ENCODE measurements at regions not wholly inside any gene's neighbourhood (a gene's known extent, or its start where the extent isn't known, plus 50 kb on each side); places are given as distances from the start of the nearest gene placed in this dataset.

GRCh38 chr12:28766398-28766797, 382.7 kb upstream of the FAR2 start (continued):
- no peak for TF ChIP-seq EZH2 (IDR thresholded peaks at IDR 0.05; ENCODE audit: borderline replicate concordance, insufficient read depth, low read length, poor library complexity, severe bottlenecking)
- no peak for TF ChIP-seq SMC3 (conservative IDR thresholded peaks at IDR 0.05; ENCODE audit: poor library complexity)

GRCh38 chr12:28767836-28768348, 381.2 kb upstream of the FAR2 start:
- Histone ChIP-seq H3K27me3 (ENCODE audit: insufficient read depth, low read depth, low read length) (no peaks in the 10 kb centered on the region), H3K4me2 (ENCODE audit: low read length) (no peak overlapping the region), H3K4me3 (ENCODE audit: low read length) (no peak overlapping the region), H3K9me3 (ENCODE audit: low read length) (no peaks in the 10 kb centered on the region), H4K20me1 (ENCODE audit: insufficient read depth) (no peaks in the 10 kb centered on the region), H3K27ac (ENCODE audit: low read length) (no peak overlapping the region), H3K9me2 (ENCODE audit: insufficient read depth, low read length) (no peaks in the 10 kb centered on the region), H3K9ac (ENCODE audit: low read length) (no peak overlapping the region), H3K79me2 (replicated peaks; ENCODE audit: insufficient read depth, low read length) (no peaks in the 10 kb centered on the region), H3K36me3 (ENCODE audit: insufficient read depth, low read length) (no peaks in the 10 kb centered on the region), H3F3A (ENCODE audit: insufficient read depth, low read length, poor library complexity, severe bottlenecking) (no peaks in the 10 kb centered on the region), H2AFZ (ENCODE audit: low read depth, low read length) (no peak overlapping the region)
- TF ChIP-seq REST (IDR thresholded peaks at IDR 0.05; ENCODE audit: borderline replicate concordance) (no peak), RAD21 (conservative IDR thresholded peaks at IDR 0.05) (no peak), TAF1 (IDR thresholded peaks at IDR 0.05; ENCODE audit: low read depth) (no peak), SMC3 (conservative IDR thresholded peaks at IDR 0.05; ENCODE audit: poor library complexity) (no peak), EZH2 (IDR thresholded peaks at IDR 0.05; ENCODE audit: borderline replicate concordance, insufficient read depth, low read length, poor library complexity, severe bottlenecking) (no peak), EP300 (conservative IDR thresholded peaks at IDR 0.05; ENCODE audit: poor library complexity, severe bottlenecking) (no peak), CTCF (IDR thresholded peaks at IDR 0.05; ENCODE audit: poor library complexity, severe bottlenecking) (no peak), POLR2AphosphoS5 (IDR thresholded peaks at IDR 0.05) (no peak)

- Histone ChIP-seq H3K4me3 (ENCODE audit: low read length) (no peak overlapping the region), H3K27me3 (ENCODE audit: insufficient read depth, low read depth, low read length) (no peaks in the 10 kb centered on the region), H3K36me3 (ENCODE audit: insufficient read depth, low read length) (no peaks in the 10 kb centered on the region), H3K4me2 (ENCODE audit: low read length) (no peak overlapping the region), H3K79me2 (replicated peaks; ENCODE audit: insufficient read depth, low read length) (no peaks in the 10 kb centered on the region), H3K27ac (ENCODE audit: low read length) (no peak overlapping the region), H3K9me3 (ENCODE audit: low read length) (no peaks in the 10 kb centered on the region), H3K9ac (ENCODE audit: low read length) (no peak overlapping the region), H3K9me2 (ENCODE audit: insufficient read depth, low read length) (no peaks in the 10 kb centered on the region), H3F3A (ENCODE audit: insufficient read depth, low read length, poor library complexity, severe bottlenecking) (no peaks in the 10 kb centered on the region), H2AFZ (ENCODE audit: low read depth, low read length) (no peak overlapping the region), H4K20me1 (ENCODE audit: insufficient read depth) (no peaks in the 10 kb centered on the region)
- TF ChIP-seq EP300 (conservative IDR thresholded peaks at IDR 0.05; ENCODE audit: poor library complexity, severe bottlenecking): no peak
- no peak for TF ChIP-seq CTCF (IDR thresholded peaks at IDR 0.05; ENCODE audit: poor library complexity, severe bottlenecking)
- no peak for TF ChIP-seq RAD21 (conservative IDR thresholded peaks at IDR 0.05)
- no peak for TF ChIP-seq SMC3 (conservative IDR thresholded peaks at IDR 0.05; ENCODE audit: poor library complexity)
- TF ChIP-seq REST (IDR thresholded peaks at IDR 0.05; ENCODE audit: borderline replicate concordance): no peak
- TF ChIP-seq EZH2 (IDR thresholded peaks at IDR 0.05; ENCODE audit: borderline replicate concordance, insufficient read depth, low read length, poor library complexity, severe bottlenecking): no peak
- TF ChIP-seq TAF1 (IDR thresholded peaks at IDR 0.05; ENCODE audit: low read depth): no peak
Measured at GRCh38 chr12:28770322-28770721, 378.8 kb upstream of the FAR2 start.
